Ovary (tissue), 3 donors: ENCODE measurements at regions not wholly inside any gene's neighbourhood (a gene's known extent, or its start where the extent isn't known, plus 50 kb on each side); places are given as distances from the start of the nearest gene placed in this dataset.

Experiments
- CTCF ChIP-seq, 3 donors: fragments of 450-650 bp in 2 of 3; fragments of 200-600 bp in 1 of 3; IDR thresholded peaks; one replicate each; pipeline versions ENCODE4 v1.5.1 to v1.8.0; 2016 to 2022; ENCODE audit warnings: antibody characterized with exemption in 3 of 3, mild to moderate bottlenecking in 1 of 3
- POLR2A ChIP-seq: fragments of 450-650 bp; IDR thresholded peaks from one replicate; pipeline ENCODE4 v1.6.1; 2017; ENCODE audit warnings: antibody characterized with exemption, mild to moderate bottlenecking, moderate library complexity
- donor health status: DM: no; HTN: no; CAD: no.

- TF ChIP-seq CTCF (IDR thresholded peaks at IDR 0.05) (no peak), POLR2A (no peak)
Measured at GRCh38 chr4:27638163-27638915, 777.7 kb downstream of the STIM2 start.
